A549 (cell line): ENCODE measurements at regions not wholly inside any gene's neighbourhood (a gene's known extent, or its start where the extent isn't known, plus 50 kb on each side); places are given as distances from the start of the nearest gene placed in this dataset.

Source experiments
- JUNB ChIP-seq: fragments of >200 bp; sonication (Bioruptor Twin); formaldehyde crosslinking; IDR thresholded peaks from 2 replicates; pipeline ENCODE4 v1.6.1; 2016
- MYC ChIP-seq: IDR thresholded peaks from 2 replicates; pipeline ENCODE4 v1.6.1; 2012; ENCODE audit warnings: mild to moderate bottlenecking, inconsistent platforms, low read length, improper control_type of control experiment, borderline replicate concordance
- NR3C1 ChIP-seq: fragments of >200 bp; sonication (Bioruptor Twin); formaldehyde crosslinking; IDR thresholded peaks from 3 replicates; pipeline ENCODE4 v1.6.1; 2017
- POLR2A ChIP-seq: IDR thresholded peaks from 2 replicates; pipeline ENCODE4 v1.6.1; 2012; ENCODE audit warnings: mild to moderate bottlenecking, low read length
- TF ChIP-seq, protein P1 (sequence below): fragments of >200 bp; sonication (Bioruptor Twin); formaldehyde crosslinking; IDR thresholded peaks from 3 replicates; pipeline ENCODE4 v1.5.1; 2016
- TF ChIP-seq, protein P2 (sequence below): IDR thresholded peaks from 2 replicates; pipeline ENCODE4 v1.6.1; 2012
- TF ChIP-seq, protein P3 (sequence below): fragments of 200-600 bp; sonication (generic); IDR thresholded peaks from 2 replicates; pipeline ENCODE4 v1.6.1; 2016; ENCODE audit warnings: antibody characterized with exemption, mild to moderate bottlenecking, moderate library complexity

DNA sequence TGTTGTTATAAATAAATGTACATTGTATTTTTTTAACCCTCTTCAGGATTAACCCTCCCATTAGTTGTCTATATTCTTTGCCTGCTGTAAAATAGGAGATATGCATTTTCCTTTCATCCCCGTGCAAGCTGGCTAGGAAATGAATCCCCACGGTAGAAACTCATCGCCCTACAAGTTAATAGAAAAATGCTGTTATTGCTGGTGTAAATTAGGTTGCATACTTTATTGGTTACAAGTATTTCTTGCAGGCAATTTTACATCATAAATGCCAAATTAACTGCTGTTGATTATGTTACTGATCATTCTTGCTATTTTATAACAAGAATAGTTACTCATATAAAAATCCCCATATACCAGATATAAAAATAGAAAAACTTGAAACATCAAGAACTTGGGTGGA, 454.2 kb upstream of the KLF6 start:
- TF ChIP-seq, protein P1, sequence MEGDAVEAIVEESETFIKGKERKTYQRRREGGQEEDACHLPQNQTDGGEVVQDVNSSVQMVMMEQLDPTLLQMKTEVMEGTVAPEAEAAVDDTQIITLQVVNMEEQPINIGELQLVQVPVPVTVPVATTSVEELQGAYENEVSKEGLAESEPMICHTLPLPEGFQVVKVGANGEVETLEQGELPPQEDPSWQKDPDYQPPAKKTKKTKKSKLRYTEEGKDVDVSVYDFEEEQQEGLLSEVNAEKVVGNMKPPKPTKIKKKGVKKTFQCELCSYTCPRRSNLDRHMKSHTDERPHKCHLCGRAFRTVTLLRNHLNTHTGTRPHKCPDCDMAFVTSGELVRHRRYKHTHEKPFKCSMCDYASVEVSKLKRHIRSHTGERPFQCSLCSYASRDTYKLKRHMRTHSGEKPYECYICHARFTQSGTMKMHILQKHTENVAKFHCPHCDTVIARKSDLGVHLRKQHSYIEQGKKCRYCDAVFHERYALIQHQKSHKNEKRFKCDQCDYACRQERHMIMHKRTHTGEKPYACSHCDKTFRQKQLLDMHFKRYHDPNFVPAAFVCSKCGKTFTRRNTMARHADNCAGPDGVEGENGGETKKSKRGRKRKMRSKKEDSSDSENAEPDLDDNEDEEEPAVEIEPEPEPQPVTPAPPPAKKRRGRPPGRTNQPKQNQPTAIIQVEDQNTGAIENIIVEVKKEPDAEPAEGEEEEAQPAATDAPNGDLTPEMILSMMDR = no peak
- TF ChIP-seq JUNB (no peak), MYC (no peak), NR3C1 (no peak), POLR2A (no peak)
- TF ChIP-seq, protein P2, sequence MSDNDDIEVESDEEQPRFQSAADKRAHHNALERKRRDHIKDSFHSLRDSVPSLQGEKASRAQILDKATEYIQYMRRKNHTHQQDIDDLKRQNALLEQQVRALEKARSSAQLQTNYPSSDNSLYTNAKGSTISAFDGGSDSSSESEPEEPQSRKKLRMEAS = no peak
- TF ChIP-seq, protein P3, sequence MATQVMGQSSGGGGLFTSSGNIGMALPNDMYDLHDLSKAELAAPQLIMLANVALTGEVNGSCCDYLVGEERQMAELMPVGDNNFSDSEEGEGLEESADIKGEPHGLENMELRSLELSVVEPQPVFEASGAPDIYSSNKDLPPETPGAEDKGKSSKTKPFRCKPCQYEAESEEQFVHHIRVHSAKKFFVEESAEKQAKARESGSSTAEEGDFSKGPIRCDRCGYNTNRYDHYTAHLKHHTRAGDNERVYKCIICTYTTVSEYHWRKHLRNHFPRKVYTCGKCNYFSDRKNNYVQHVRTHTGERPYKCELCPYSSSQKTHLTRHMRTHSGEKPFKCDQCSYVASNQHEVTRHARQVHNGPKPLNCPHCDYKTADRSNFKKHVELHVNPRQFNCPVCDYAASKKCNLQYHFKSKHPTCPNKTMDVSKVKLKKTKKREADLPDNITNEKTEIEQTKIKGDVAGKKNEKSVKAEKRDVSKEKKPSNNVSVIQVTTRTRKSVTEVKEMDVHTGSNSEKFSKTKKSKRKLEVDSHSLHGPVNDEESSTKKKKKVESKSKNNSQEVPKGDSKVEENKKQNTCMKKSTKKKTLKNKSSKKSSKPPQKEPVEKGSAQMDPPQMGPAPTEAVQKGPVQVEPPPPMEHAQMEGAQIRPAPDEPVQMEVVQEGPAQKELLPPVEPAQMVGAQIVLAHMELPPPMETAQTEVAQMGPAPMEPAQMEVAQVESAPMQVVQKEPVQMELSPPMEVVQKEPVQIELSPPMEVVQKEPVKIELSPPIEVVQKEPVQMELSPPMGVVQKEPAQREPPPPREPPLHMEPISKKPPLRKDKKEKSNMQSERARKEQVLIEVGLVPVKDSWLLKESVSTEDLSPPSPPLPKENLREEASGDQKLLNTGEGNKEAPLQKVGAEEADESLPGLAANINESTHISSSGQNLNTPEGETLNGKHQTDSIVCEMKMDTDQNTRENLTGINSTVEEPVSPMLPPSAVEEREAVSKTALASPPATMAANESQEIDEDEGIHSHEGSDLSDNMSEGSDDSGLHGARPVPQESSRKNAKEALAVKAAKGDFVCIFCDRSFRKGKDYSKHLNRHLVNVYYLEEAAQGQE = no peak
